ENCODE measurements at regions not wholly inside any gene's neighbourhood (a gene's known extent, or its start where the extent isn't known, plus 50 kb on each side); places are given as distances from the start of the nearest gene placed in this dataset.

DNA sequence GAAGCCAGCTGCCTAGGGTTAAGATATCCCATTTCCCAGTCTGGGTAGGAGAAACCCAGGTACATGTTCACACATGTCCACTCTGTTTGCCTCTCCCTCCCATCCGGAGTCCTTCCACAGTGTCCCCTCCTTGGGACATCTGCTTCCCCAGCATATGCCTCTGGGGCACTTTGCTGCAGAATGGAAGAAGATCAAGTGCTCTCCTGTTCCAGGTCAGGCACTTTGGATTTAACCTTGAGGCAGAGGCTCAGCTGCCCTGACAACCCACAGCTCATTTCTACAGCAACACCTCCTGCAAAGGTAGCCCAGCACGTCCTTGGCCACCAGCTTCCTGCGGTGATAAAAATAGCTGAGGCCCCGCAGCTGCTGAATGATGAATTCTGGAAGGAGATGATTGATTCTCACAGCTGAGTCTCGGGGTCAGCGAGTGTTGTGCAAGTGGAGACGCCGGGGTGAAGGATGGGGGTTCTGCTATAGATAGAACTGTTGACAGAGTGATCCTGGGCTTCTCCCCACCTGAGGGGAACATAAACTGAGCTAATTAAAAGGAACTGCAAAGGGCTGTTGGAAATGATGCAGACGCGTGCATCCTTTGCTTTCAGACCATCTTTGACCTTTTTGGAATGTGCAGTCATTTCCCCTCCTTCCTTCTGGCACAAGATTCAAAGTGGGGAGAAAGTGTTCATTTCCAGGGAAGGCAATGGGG, 145.0 kb downstream of the SLC38A6 start:
- Histone ChIP-seq H3K9ac (no peak overlapping the region), H3K36me3 (ENCODE audit: low read depth) (no peaks in the 10 kb centered on the region), H3K4me2 (ENCODE audit: unreplicated experiment) (no peak overlapping the region), H2AFZ (no peak overlapping the region), H3K27ac (no peak overlapping the region), H3F3A (ENCODE audit: insufficient read depth) (no peaks in the 10 kb centered on the region), H4K20me1 (ENCODE audit: insufficient read depth) (no peaks in the 10 kb centered on the region), H3K79me2 (ENCODE audit: insufficient read depth) (no peaks in the 10 kb centered on the region), H3K27me3 (replicated peaks; ENCODE audit: insufficient read depth) (no peaks in the 10 kb centered on the region), H3K4me1 (ENCODE audit: insufficient read depth) (peaks cover 3% of the 10 kb centered on the region; the same call in 1 of the 2 replicates), H3K9me3 (ENCODE audit: low read depth) (no peaks in the 10 kb centered on the region), H3K9me2 (ENCODE audit: insufficient read depth) (no peaks in the 10 kb centered on the region), H3K4me3 (no peak overlapping the region)
- no peak for TF ChIP-seq EZH2phosphoT487 (IDR thresholded peaks at IDR 0.05; ENCODE audit: insufficient read depth, low read depth)
- TF ChIP-seq EZH2 (IDR thresholded peaks at IDR 0.05; ENCODE audit: insufficient read depth, poor library complexity, severe bottlenecking): no peak
- in situ Hi-C loops (cut with MboI): no loop called here
- no peak for DNase-seq
- 85 to 86% methylated on average over 10 of the region's 10 CpGs for WGBS, 2 experiments (ENCODE audit: low coverage in 1 of 2, low lambda C conversion rate in 2 of 2, missing lambda C conversion rate in 2 of 2)

GRCh38 chr14:61125041-61125866, 144.2 kb downstream of the SLC38A6 start:
- no peak overlapping the region for H3K4me2 ChIP-seq (ENCODE audit: unreplicated experiment)
- no peak overlapping the region for H3K4me3 ChIP-seq
- no peak for DNase-seq
- no peaks in the 10 kb centered on the region for H3K9me3 ChIP-seq (ENCODE audit: low read depth)
- no peak overlapping the region for H2AFZ ChIP-seq
- H3K36me3 ChIP-seq (ENCODE audit: low read depth): no peaks in the 10 kb centered on the region
- H3F3A ChIP-seq (ENCODE audit: insufficient read depth): no peaks in the 10 kb centered on the region
- in situ Hi-C loops (cut with MboI): no loop called here
- H3K27ac ChIP-seq: no peak overlapping the region
- H3K79me2 ChIP-seq (ENCODE audit: insufficient read depth): no peaks in the 10 kb centered on the region
- H3K9me2 ChIP-seq (ENCODE audit: insufficient read depth): no peaks in the 10 kb centered on the region
- no peaks in the 10 kb centered on the region for H3K27me3 ChIP-seq (replicated peaks; ENCODE audit: insufficient read depth)
- H3K9ac ChIP-seq: no peak overlapping the region
- WGBS, 2 experiments (ENCODE audit: low coverage in 1 of 2, low lambda C conversion rate in 2 of 2, missing lambda C conversion rate in 2 of 2): 80% methylated on average over 10 of the region's 10 CpGs
- H4K20me1 ChIP-seq (ENCODE audit: insufficient read depth): no peaks in the 10 kb centered on the region
- peaks cover 3% of the 10 kb centered on the region; the same call in 1 of the 2 replicates for H3K4me1 ChIP-seq (ENCODE audit: insufficient read depth)
- TF ChIP-seq EZH2 (IDR thresholded peaks at IDR 0.05; ENCODE audit: insufficient read depth, poor library complexity, severe bottlenecking): no peak
- TF ChIP-seq EZH2phosphoT487 (IDR thresholded peaks at IDR 0.05; ENCODE audit: insufficient read depth, low read depth): no peak

- Histone ChIP-seq H2AFZ (no peak overlapping the region), H3K27me3 (replicated peaks; ENCODE audit: insufficient read depth) (no peaks in the 10 kb centered on the region), H3K79me2 (ENCODE audit: insufficient read depth) (no peaks in the 10 kb centered on the region), H3K4me2 (ENCODE audit: unreplicated experiment) (no peak overlapping the region), H3K36me3 (ENCODE audit: low read depth) (no peaks in the 10 kb centered on the region), H4K20me1 (ENCODE audit: insufficient read depth) (no peaks in the 10 kb centered on the region), H3K4me1 (ENCODE audit: insufficient read depth) (no peaks in the 10 kb centered on the region), H3F3A (ENCODE audit: insufficient read depth) (no peaks in the 10 kb centered on the region), H3K9me2 (ENCODE audit: insufficient read depth) (no peaks in the 10 kb centered on the region), H3K9me3 (ENCODE audit: low read depth) (no peaks in the 10 kb centered on the region), H3K9ac (no peak overlapping the region), H3K4me3 (no peak overlapping the region), H3K27ac (no peak overlapping the region)
- no peak for TF ChIP-seq EZH2 (IDR thresholded peaks at IDR 0.05; ENCODE audit: insufficient read depth, poor library complexity, severe bottlenecking)
- TF ChIP-seq EZH2phosphoT487 (IDR thresholded peaks at IDR 0.05; ENCODE audit: insufficient read depth, low read depth): no peak
- 67 to 86% methylated on average over 3 of the region's 3 CpGs for WGBS, 2 experiments (ENCODE audit: low coverage in 1 of 2, low lambda C conversion rate in 2 of 2, missing lambda C conversion rate in 2 of 2)
- in situ Hi-C loops (cut with MboI): no loop called here
- no peak for DNase-seq
Observed at GRCh38 chr14:61122862-61123261, 141.8 kb downstream of the SLC38A6 start.

- no peaks in the 10 kb centered on the region for H3K9me3 ChIP-seq (ENCODE audit: low read depth)
- no peaks in the 10 kb centered on the region for H3K79me2 ChIP-seq (ENCODE audit: insufficient read depth)
- no peaks in the 10 kb centered on the region for H4K20me1 ChIP-seq (ENCODE audit: insufficient read depth)
- no peaks in the 10 kb centered on the region for H3K9me2 ChIP-seq (ENCODE audit: insufficient read depth)
- in situ Hi-C loops (cut with MboI): no loop called here
- H3K27me3 ChIP-seq (replicated peaks; ENCODE audit: insufficient read depth): no peaks in the 10 kb centered on the region
- no peak overlapping the region for H3K27ac ChIP-seq
- no peak overlapping the region for H3K4me3 ChIP-seq
- no peak overlapping the region for H3K9ac ChIP-seq
- no peak for DNase-seq
- no peaks in the 10 kb centered on the region for H3K36me3 ChIP-seq (ENCODE audit: low read depth)
- 94 to 95% methylated on average over 9 of the region's 9 CpGs for WGBS, 2 experiments (ENCODE audit: low coverage in 1 of 2, low lambda C conversion rate in 2 of 2, missing lambda C conversion rate in 2 of 2)
- no peaks in the 10 kb centered on the region for H3F3A ChIP-seq (ENCODE audit: insufficient read depth)
- TF ChIP-seq EZH2 (IDR thresholded peaks at IDR 0.05; ENCODE audit: insufficient read depth, poor library complexity, severe bottlenecking) (no peak), EZH2phosphoT487 (IDR thresholded peaks at IDR 0.05; ENCODE audit: insufficient read depth, low read depth) (no peak)
- H2AFZ ChIP-seq: no peak overlapping the region
- no peaks in the 10 kb centered on the region for H3K4me1 ChIP-seq (ENCODE audit: insufficient read depth)
- no peak overlapping the region for H3K4me2 ChIP-seq (ENCODE audit: unreplicated experiment)
Observed at GRCh38 chr14:61121355-61121787, 140.3 kb downstream of the SLC38A6 start.

Data from GM23248 (cell line).